HepG2 (cell line): ENCODE measurements at regions not wholly inside any gene's neighbourhood (a gene's known extent, or its start where the extent isn't known, plus 50 kb on each side); places are given as distances from the start of the nearest gene placed in this dataset.

Experiments
- ATAC-seq: fragments of 200-7000 bp; cut with Tn5 transposase; 3 replicates; pipeline ENCODE4 v1.9.1; 2020; ENCODE audit warnings: mild to moderate bottlenecking, moderate library complexity
- BruUV-seq: library from RNA; stranded (reverse); fragments of 400-500 nt; replicated peaks from 2 replicates; lab custom pipeline; 2021; lab: Mats Ljungman, UMichigan
- CTCF ChIA-PET: fragments of 300-600 bp; formaldehyde crosslinking; extraction: SDS; loops from one replicate; lab custom pipeline; 2021; ENCODE audit warnings: low total read pairs, inconsistent platforms, low intra/inter-chr PET ratio; lab: Yijun Ruan, JAX
- POLR2A ChIA-PET: fragments of 350-600 bp; sonication (Branson Sonifier 250); formaldehyde crosslinking; loops from one replicate; lab custom pipeline; 2020; ENCODE audit warnings: antibody characterized with exemption, inconsistent platforms; lab: Yijun Ruan, JAX
- DNase-seq: peaks from one replicate; pipeline ENCODE4 v3.0.0-alpha.2; 2015; ENCODE audit warnings: low spot score
- FAIRE-seq: peaks from 3 replicates; lab custom pipeline; 2011; peaks lifted over from hg19 to GRCh38; lab: Jason Lieb, UNC
- H2AFZ ChIP-seq: one replicate; pipeline ENCODE4 v1.6.1; 2011; ENCODE audit warnings: low read length, inconsistent platforms
- H3K27ac ChIP-seq: fragments of 300-600 bp; 3 replicates; pipeline ENCODE4 v1.8.0; 2011; ENCODE audit warnings: mixed run types, mild to moderate bottlenecking, mixed read lengths, low read length, inconsistent platforms; ENCODE audit not compliant: insufficient read depth; ENCODE audit errors: extremely low read length
- H3K27me3 ChIP-seq, 2 experiments: fragments of 200-600 bp in 1 of 2; 2 replicates in 1 of 2; 3 replicates in 1 of 2; pipeline versions ENCODE4 v1.6.0 to v1.8.0; 2011; ENCODE audit warnings: low read length in 2 of 2, mild to moderate bottlenecking in 2 of 2, moderate library complexity in 2 of 2, inconsistent platforms in 1 of 2; ENCODE audit not compliant: insufficient read depth in 2 of 2, control insufficient read depth in 1 of 2
- H3K36me3 ChIP-seq, 2 experiments: fragments of 200-600 bp in 1 of 2; replicated peaks in 1 of 2; 2 replicates in 1 of 2; 3 replicates in 1 of 2; pipeline versions ENCODE4 v1.5.1 to v1.8.0; 2011; ENCODE audit warnings: low read length in 2 of 2, inconsistent platforms in 1 of 2; ENCODE audit not compliant: insufficient read depth in 2 of 2, control insufficient read depth in 1 of 2
- H3K4me1 ChIP-seq: 2 replicates; pipeline ENCODE4 v1.5.1; 2012; ENCODE audit warnings: low read length, inconsistent platforms; ENCODE audit not compliant: insufficient read depth
- H3K4me2 ChIP-seq: 2 replicates; pipeline ENCODE4 v1.6.0; 2011; ENCODE audit warnings: low read depth, low read length, inconsistent platforms
- H3K4me3 ChIP-seq, 3 experiments: fragments of 200-600 bp in 1 of 3; sonication (generic), shearing (Covaris generic) in 1 of 3; replicated peaks in 1 of 3; 2 replicates each; pipeline ENCODE4 v1.5.1; 2011 to 2016; ENCODE audit warnings: low read length in 3 of 3, inconsistent platforms in 2 of 3, low read depth in 2 of 3, mild to moderate bottlenecking in 2 of 3, control low read depth in 1 of 3, mixed read lengths in 1 of 3; ENCODE audit not compliant: insufficient read depth in 1 of 3
- H3K79me2 ChIP-seq: one replicate; pipeline ENCODE4 v1.6.1; 2011; ENCODE audit warnings: low read length, inconsistent platforms; ENCODE audit not compliant: insufficient read depth
- H3K9ac ChIP-seq: 2 replicates; pipeline ENCODE4 v1.6.0; 2011; ENCODE audit warnings: mild to moderate bottlenecking, low read depth, low read length, inconsistent platforms; ENCODE audit not compliant: insufficient read depth
- H3K9me3 ChIP-seq: 2 replicates; pipeline ENCODE4 v1.5.1; 2012; ENCODE audit warnings: mild to moderate bottlenecking, low read length
- H4K20me1 ChIP-seq: 2 replicates; pipeline ENCODE4 v1.6.0; 2011; ENCODE audit warnings: inconsistent platforms, mild to moderate bottlenecking, low read length, moderate library complexity; ENCODE audit not compliant: insufficient read depth
- AKAP8 ChIP-seq: sonication (generic); formaldehyde crosslinking; IDR thresholded peaks from 2 replicates; pipeline ENCODE4 v1.5.1; 2020; ENCODE audit warnings: mild to moderate bottlenecking, missing genetic modification reagents
- RBM22 ChIP-seq: fragments of 200-400 bp; formaldehyde crosslinking; optimal IDR thresholded peaks from 2 replicates; pipeline ENCODE3; 2017; ENCODE audit warnings: mild to moderate bottlenecking, low read length, moderate library complexity
- SP1 ChIP-seq, 2 experiments: fragments of 450-650 bp in 1 of 2; sonication (generic) in 1 of 2; formaldehyde crosslinking in 1 of 2; IDR thresholded peaks; 2 replicates each; pipeline versions ENCODE4 v1.4.0 to v1.6.1; 2016 to 2020; ENCODE audit warnings: missing genetic modification reagents in 1 of 2
- ZIK1 ChIP-seq: sonication (generic); formaldehyde crosslinking; IDR thresholded peaks from 2 replicates; pipeline ENCODE4 v1.5.0; 2020; ENCODE audit warnings: mild to moderate bottlenecking, low read depth, missing genetic modification reagents, borderline replicate concordance
- ZNF224 ChIP-seq: sonication (generic); formaldehyde crosslinking; IDR thresholded peaks from 2 replicates; pipeline ENCODE4 v1.5.0; 2020; ENCODE audit warnings: mild to moderate bottlenecking, missing genetic modification reagents
- ZNF598 ChIP-seq: sonication (generic); formaldehyde crosslinking; IDR thresholded peaks from 2 replicates; pipeline ENCODE4 v1.5.1; 2020; ENCODE audit warnings: mild to moderate bottlenecking, missing genetic modification reagents, borderline replicate concordance
- ZNF616 ChIP-seq: sonication (generic); formaldehyde crosslinking; IDR thresholded peaks from 2 replicates; pipeline ENCODE4 v1.5.0; 2020; ENCODE audit warnings: low read depth, mild to moderate bottlenecking, missing genetic modification reagents
- ZNF674 ChIP-seq: sonication (generic); formaldehyde crosslinking; IDR thresholded peaks from 2 replicates; pipeline ENCODE4 v1.5.0; 2020; ENCODE audit warnings: low read depth, mild to moderate bottlenecking, missing genetic modification reagents
- WGBS: methylation state at CpG from one replicate; pipeline ENCODE4 v1.1.6; 2017; ENCODE audit warnings: low lambda C conversion rate; 5-methylcytosine and 5-hydroxymethylcytosine counted together
- in situ Hi-C: cut with HindIII; loops from 2 replicates; pipeline ENCODE4 v1.10.0; 2017; ENCODE audit warnings: low pct_unique_long_range_greater_than_20kb; ENCODE audit not compliant: extremely low pct_ligation_motif_present
- intact Hi-C: fragments of 100-400 bp; cut with micrococcal nuclease; formaldehyde crosslinking; loops from one replicate; pipeline ENCODE4 v1.10.0; 2022; ENCODE audit not compliant: unreplicated experiment
- TF ChIP-seq, protein P1 (sequence below): sonication (generic); formaldehyde crosslinking; IDR thresholded peaks from 2 replicates; pipeline ENCODE4 v1.9.0; 2021; ENCODE audit warnings: missing genetic modification reagents, borderline replicate concordance
- TF ChIP-seq, protein P2 (sequence below): sonication (generic); formaldehyde crosslinking; IDR thresholded peaks from 2 replicates; pipeline ENCODE4 v1.5.0; 2020; ENCODE audit warnings: missing genetic modification reagents, mild to moderate bottlenecking, borderline replicate concordance
- TF ChIP-seq, protein P3 (sequence below): sonication (generic); formaldehyde crosslinking; IDR thresholded peaks from 2 replicates; pipeline ENCODE4 v1.5.0; 2020; ENCODE audit warnings: mild to moderate bottlenecking, missing genetic modification reagents
- TF ChIP-seq, protein P4 (sequence below): sonication (generic); formaldehyde crosslinking; IDR thresholded peaks from 2 replicates; pipeline ENCODE4 v1.4.0; 2020; ENCODE audit warnings: mild to moderate bottlenecking, missing genetic modification reagents
- TF ChIP-seq, protein P5 (sequence below): sonication (generic); formaldehyde crosslinking; IDR thresholded peaks from 2 replicates; pipeline ENCODE4 v1.4.0; 2020; ENCODE audit warnings: missing genetic modification reagents, borderline replicate concordance
- TF ChIP-seq, protein P6 (sequence below): sonication (generic); formaldehyde crosslinking; IDR thresholded peaks from 2 replicates; pipeline ENCODE4 v1.8.1; 2023; ENCODE audit warnings: mild to moderate bottlenecking, missing genetic modification reagents

DNA sequence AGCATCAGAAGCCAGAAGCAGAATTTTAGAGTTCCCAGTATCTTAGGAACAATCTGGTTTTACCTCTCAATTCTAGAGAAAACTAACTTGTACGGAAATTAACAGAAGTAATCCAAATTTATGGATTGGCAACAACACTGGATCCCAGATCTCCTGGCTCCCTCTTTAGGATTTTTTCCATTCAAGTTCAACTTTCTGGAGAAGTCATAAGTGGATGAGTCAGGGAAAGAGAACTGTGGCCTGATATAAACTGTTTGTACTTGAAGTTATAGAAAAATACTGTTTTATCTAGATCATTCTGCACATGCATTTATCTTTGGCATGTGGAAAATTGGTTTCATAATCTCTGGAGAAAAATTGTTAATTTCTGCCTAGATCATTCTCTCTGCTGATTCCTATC is 380.4 kb downstream of the PCDH7 start (continued):
- TF ChIP-seq, protein P1, sequence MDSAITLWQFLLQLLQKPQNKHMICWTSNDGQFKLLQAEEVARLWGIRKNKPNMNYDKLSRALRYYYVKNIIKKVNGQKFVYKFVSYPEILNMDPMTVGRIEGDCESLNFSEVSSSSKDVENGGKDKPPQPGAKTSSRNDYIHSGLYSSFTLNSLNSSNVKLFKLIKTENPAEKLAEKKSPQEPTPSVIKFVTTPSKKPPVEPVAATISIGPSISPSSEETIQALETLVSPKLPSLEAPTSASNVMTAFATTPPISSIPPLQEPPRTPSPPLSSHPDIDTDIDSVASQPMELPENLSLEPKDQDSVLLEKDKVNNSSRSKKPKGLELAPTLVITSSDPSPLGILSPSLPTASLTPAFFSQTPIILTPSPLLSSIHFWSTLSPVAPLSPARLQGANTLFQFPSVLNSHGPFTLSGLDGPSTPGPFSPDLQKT (CRISPR knock-in tag) = no peak
- TF ChIP-seq ZNF224 (CRISPR knock-in tag) = no peak
- TF ChIP-seq, protein P2, sequence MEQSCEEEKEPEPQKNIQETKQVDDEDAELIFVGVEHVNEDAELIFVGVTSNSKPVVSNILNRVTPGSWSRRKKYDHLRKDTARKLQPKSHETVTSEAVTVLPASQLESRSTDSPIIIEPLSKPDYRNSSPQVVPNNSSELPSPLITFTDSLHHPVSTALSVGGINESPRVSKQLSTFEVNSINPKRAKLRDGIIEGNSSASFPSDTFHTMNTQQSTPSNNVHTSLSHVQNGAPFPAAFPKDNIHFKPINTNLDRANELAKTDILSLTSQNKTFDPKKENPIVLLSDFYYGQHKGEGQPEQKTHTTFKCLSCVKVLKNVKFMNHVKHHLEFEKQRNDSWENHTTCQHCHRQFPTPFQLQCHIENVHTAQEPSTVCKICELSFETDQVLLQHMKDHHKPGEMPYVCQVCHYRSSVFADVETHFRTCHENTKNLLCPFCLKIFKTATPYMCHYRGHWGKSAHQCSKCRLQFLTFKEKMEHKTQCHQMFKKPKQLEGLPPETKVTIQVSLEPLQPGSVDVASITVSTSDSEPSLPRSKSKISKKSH (CRISPR knock-in tag) = no peak

DNA sequence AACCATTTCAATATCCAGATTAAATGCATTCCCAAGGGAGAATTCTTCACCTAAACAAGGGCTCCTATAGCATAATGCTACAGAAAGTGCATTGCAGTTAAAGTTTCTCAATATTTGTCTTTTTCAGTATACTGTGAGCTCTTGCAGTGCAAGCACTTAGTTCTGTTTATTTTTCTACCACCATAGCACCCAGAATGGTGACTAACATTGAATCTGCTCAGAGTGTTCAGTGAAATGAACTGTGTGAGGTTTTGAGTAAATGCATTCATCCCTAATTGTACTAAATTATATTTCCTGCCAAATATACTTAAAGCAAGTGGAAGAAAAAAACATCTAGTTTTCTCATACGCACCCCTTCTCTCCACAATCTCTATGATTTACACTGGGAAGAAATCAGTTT is 383.9 kb downstream of the PCDH7 start:
- in situ Hi-C loops = no loop called here

More for the DNA sequence above, 383.9 kb downstream of the PCDH7 start:
- no peak overlapping the region for H3K9ac ChIP-seq
- WGBS = 33% methylated on average over 1 of the region's 1 CpG
- TF ChIP-seq, protein P3, sequence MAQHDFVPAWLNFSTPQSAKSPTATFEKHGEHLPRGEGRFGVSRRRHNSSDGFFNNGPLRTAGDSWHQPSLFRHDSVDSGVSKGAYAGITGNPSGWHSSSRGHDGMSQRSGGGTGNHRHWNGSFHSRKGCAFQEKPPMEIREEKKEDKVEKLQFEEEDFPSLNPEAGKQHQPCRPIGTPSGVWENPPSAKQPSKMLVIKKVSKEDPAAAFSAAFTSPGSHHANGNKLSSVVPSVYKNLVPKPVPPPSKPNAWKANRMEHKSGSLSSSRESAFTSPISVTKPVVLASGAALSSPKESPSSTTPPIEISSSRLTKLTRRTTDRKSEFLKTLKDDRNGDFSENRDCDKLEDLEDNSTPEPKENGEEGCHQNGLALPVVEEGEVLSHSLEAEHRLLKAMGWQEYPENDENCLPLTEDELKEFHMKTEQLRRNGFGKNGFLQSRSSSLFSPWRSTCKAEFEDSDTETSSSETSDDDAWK = no peak
- TF ChIP-seq, protein P4, sequence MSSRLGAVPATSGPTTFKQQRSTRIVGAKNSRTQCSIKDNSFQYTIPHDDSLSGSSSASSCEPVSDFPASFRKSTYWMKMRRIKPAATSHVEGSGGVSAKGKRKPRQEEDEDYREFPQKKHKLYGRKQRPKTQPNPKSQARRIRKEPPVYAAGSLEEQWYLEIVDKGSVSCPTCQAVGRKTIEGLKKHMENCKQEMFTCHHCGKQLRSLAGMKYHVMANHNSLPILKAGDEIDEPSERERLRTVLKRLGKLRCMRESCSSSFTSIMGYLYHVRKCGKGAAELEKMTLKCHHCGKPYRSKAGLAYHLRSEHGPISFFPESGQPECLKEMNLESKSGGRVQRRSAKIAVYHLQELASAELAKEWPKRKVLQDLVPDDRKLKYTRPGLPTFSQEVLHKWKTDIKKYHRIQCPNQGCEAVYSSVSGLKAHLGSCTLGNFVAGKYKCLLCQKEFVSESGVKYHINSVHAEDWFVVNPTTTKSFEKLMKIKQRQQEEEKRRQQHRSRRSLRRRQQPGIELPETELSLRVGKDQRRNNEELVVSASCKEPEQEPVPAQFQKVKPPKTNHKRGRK (CRISPR knock-in tag) = no peak
- TF ChIP-seq SP1 (IDR thresholded peaks at IDR 0.05) (no peak), SP1 (CRISPR knock-in tag; IDR thresholded peaks at IDR 0.05) (no peak), ZNF598 (CRISPR knock-in tag) (no peak), ZIK1 (CRISPR knock-in tag) (no peak), ZNF674 (CRISPR knock-in tag) (no peak), AKAP8 (CRISPR knock-in tag) (no peak), RBM22 (no peak), ZNF616 (CRISPR knock-in tag) (no peak)
- TF ChIP-seq, protein P5, sequence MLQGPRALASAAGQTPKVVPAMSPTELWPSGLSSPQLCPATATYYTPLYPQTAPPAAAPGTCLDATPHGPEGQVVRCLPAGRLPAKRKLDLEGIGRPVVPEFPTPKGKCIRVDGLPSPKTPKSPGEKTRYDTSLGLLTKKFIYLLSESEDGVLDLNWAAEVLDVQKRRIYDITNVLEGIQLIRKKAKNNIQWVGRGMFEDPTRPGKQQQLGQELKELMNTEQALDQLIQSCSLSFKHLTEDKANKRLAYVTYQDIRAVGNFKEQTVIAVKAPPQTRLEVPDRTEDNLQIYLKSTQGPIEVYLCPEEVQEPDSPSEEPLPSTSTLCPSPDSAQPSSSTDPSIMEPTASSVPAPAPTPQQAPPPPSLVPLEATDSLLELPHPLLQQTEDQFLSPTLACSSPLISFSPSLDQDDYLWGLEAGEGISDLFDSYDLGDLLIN (CRISPR knock-in tag) = no peak
- TF ChIP-seq, protein P6, sequence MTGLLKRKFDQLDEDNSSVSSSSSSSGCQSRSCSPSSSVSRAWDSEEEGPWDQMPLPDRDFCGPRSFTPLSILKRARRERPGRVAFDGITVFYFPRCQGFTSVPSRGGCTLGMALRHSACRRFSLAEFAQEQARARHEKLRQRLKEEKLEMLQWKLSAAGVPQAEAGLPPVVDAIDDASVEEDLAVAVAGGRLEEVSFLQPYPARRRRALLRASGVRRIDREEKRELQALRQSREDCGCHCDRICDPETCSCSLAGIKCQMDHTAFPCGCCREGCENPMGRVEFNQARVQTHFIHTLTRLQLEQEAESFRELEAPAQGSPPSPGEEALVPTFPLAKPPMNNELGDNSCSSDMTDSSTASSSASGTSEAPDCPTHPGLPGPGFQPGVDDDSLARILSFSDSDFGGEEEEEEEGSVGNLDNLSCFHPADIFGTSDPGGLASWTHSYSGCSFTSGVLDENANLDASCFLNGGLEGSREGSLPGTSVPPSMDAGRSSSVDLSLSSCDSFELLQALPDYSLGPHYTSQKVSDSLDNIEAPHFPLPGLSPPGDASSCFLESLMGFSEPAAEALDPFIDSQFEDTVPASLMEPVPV (CRISPR knock-in tag) = no peak
- TF ChIP-seq, all 625 proteins: peak for 0
- Histone ChIP-seq H3K4me3 (no peak overlapping the region), H3K79me2 (no peaks in the 10 kb centered on the region), H3K4me1 (no peaks in the 10 kb centered on the region), H3K4me2 (no peak overlapping the region), H4K20me1 (no peaks in the 10 kb centered on the region), H3K9me3 (no peaks in the 10 kb centered on the region), H3K27ac (no peak overlapping the region), H3K27me3 (no peaks in the 10 kb centered on the region), H3K36me3 (no peaks in the 10 kb centered on the region), H2AFZ (no peak overlapping the region)
- no TSS peak for BruUV-seq
- ChIA-PET CTCF (no interaction called here), POLR2A (no interaction called here)
- ATAC-seq = no peak
- intact Hi-C loops = no loop called here
- no peak for FAIRE-seq
- DNase-seq = no peak
